ENCODE measurements at regions not wholly inside any gene's neighbourhood (a gene's known extent, or its start where the extent isn't known, plus 50 kb on each side); places are given as distances from the start of the nearest gene placed in this dataset.
A peak's percentile ranks its signal among the peaks of the same experiment; 100 is the strongest.

DNA sequence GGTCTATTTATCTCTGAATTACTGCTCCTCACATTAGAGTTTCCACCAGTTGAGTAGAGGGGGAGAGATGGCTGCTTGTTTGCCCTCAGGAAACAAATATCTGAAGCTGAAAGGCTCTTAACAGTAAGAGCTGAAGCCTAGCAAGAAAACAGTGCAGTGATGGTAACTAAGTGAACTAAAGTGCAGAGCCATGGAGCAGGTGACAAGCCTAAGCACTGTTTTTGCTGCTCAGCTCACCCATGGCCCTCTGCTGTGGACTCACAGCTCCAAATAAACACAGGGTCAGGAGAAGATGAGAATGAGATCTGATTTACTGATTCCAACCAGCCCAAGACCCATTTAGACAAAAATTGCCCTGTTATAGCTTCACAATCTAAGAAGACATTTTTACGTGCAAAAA, 118.4 kb downstream of the ETAA1 start:
- H3K4me3 ChIP-seq (replicated peaks; ENCODE audit: low read depth, low read length) = no peak overlapping the region
- TF ChIP-seq, protein P1, sequence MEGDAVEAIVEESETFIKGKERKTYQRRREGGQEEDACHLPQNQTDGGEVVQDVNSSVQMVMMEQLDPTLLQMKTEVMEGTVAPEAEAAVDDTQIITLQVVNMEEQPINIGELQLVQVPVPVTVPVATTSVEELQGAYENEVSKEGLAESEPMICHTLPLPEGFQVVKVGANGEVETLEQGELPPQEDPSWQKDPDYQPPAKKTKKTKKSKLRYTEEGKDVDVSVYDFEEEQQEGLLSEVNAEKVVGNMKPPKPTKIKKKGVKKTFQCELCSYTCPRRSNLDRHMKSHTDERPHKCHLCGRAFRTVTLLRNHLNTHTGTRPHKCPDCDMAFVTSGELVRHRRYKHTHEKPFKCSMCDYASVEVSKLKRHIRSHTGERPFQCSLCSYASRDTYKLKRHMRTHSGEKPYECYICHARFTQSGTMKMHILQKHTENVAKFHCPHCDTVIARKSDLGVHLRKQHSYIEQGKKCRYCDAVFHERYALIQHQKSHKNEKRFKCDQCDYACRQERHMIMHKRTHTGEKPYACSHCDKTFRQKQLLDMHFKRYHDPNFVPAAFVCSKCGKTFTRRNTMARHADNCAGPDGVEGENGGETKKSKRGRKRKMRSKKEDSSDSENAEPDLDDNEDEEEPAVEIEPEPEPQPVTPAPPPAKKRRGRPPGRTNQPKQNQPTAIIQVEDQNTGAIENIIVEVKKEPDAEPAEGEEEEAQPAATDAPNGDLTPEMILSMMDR (IDR thresholded peaks at IDR 0.05; ENCODE audit: low read length, missing control alignments) = no peak
- no peak for DNase-seq (ENCODE audit: low read depth)

DNA sequence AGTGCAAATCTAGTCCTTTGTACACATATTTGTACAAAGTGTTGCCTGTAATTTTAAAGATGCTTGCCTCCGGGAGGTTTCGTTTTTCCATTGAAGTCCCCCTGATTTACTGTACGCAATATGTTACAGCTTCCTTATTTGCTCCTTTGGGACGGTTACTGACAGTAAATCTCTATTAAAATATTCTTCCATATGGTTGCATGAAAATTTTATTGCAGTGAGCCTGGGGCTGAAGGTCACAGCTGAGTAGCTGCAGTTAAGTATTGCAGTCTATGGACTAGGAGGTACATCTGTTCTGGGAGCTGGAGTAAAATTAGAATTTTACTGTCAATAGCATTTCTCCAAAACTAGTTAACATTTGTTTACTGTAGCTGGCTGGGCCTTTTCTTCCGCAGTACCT, 119.2 kb downstream of the ETAA1 start:
- DNase-seq (ENCODE audit: low read depth) = no peak
- no peak overlapping the region for H3K4me3 ChIP-seq (replicated peaks; ENCODE audit: low read depth, low read length)

DNA sequence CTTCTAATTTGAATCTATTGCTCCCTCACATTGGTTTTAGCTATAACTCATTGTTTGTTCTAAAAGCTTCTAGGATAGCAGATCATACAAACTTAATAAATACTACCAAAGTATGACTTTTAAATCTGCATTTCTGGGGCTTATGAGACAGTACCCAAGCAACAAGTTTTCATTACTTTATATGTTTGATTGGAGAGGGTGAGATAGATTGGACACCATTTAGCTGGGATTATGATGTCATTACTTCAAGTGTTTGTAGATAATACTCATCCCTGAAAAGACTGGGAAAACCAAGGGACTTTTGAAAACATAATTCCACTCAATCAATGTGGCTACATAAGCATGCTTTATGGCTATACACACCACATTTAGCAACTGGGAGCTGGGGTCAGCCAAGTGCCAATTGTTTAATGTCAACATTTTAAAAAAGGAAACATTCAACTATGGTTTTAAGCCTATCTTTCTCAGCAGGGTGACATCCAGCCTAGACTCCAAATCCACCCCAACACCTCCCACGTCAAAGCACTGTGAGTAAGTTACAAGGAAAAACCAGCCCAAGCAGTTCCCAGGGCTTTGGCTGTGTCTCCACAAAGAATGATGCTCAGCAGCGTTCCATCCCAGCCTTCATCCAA, 119.9 kb downstream of the ETAA1 start:
- H3K4me3 ChIP-seq (replicated peaks; ENCODE audit: low read depth, low read length) = no peak overlapping the region
- peak; percentile 90 for DNase-seq (ENCODE audit: low read depth)
- TF ChIP-seq, protein P1 (IDR thresholded peaks at IDR 0.05; ENCODE audit: low read length, missing control alignments) = no peak

More for the DNA sequence above, 119.2 kb downstream of the ETAA1 start:
- TF ChIP-seq, protein P1 (IDR thresholded peaks at IDR 0.05; ENCODE audit: low read length, missing control alignments) = no peak

DNA sequence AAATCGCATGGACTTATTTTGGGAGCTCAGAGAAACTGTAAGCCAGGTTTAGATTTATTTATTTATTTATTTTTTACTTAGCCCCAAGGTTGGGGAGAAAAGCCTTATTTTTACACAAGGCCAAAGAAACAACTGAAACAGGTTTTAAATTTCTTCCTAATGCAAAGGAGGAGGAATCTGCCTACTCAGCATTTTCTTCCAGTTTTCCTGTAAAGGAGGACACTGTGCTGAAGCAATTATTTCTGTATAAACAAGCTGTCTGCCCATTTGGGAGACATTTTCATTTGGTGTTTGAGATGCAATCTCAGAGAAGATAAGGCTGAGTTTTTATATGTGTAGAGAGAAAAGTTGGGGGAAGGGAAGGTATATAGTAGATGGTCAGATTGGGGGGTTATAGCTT, 125.0 kb downstream of the ETAA1 start:
- TF ChIP-seq, protein P1 (IDR thresholded peaks at IDR 0.05; ENCODE audit: low read length, missing control alignments) = no peak
- no peak for DNase-seq (ENCODE audit: low read depth)
- no peak overlapping the region for H3K4me3 ChIP-seq (replicated peaks; ENCODE audit: low read depth, low read length)

DNA sequence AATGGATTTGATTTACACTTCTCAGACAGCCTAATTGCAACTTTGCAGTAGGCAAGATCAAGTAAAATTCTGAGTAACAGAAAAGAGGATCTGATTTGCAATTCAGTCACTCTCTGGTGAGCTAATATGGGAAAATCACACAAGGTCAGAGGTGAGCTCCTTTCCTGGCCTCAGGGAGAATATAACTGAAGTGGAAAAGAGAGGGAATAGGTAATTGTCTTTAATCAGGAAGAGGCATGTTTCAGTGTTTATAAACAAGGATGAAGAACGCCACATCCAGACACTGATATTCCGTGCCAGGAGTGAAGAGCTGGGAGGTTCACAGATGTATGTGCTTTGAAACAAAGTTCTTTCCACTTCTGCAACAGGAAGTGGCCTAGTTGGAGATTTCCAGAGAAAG, 127.1 kb downstream of the ETAA1 start:
- TF ChIP-seq, protein P1 (IDR thresholded peaks at IDR 0.05; ENCODE audit: low read length, missing control alignments) = no peak
- DNase-seq (ENCODE audit: low read depth) = no peak
- no peak overlapping the region for H3K4me3 ChIP-seq (replicated peaks; ENCODE audit: low read depth, low read length)

DNA sequence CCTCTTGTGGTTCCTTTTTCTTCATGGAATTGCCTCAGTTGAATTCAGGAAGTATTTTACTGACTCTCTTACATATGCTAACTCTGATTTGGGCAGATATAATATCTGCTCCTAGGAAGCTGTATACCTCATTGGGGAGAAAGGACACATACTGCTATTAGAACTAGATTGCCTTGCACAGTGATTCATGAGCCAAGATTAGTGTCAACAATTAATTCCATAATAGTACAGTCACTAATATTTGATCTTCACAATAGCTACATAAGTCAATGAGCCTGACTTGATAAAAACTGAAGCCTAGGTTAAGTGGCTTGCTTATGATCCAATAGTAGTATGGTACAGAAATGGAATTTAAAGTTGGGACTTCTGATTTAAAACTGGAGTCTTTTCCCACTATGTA, 127.6 kb downstream of the ETAA1 start:
- DNase-seq (ENCODE audit: low read depth) = no peak

More for the DNA sequence above, 127.6 kb downstream of the ETAA1 start:
- no peak overlapping the region for H3K4me3 ChIP-seq (replicated peaks; ENCODE audit: low read depth, low read length)
- TF ChIP-seq, protein P1 (IDR thresholded peaks at IDR 0.05; ENCODE audit: low read length, missing control alignments) = no peak
